ENCODE measurements at regions not wholly inside any gene's neighbourhood (a gene's known extent, or its start where the extent isn't known, plus 50 kb on each side); places are given as distances from the start of the nearest gene placed in this dataset.

DNA sequence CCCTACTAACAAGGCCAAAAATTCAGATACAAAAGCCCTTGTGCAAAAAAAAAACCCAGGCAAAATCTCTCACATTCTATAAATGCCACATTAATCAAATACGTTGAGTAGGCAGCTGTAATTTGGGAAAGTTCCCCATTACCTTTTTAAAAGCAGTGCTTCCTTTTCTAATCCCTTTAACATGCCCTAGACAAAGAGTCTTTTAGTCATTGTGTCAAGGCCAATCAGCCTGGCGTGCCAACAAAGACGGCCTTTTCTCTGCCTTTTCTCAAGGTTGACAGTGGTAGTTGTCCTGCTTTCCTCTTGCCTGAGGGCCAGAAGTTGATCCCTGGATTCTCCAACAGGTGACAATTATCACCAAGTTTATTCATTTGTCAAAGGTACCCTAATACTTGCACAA, 62.5 kb upstream of the METAP2 start:
- DNase-seq (ENCODE audit: low read depth, low spot score), result peak; percentile 12

- DNase-seq (ENCODE audit: low read depth, low spot score), result peak; percentile 74
These were observed 61.3 kb upstream of the METAP2 start for GRCh38 chr12:95412482-95413311.

DNA sequence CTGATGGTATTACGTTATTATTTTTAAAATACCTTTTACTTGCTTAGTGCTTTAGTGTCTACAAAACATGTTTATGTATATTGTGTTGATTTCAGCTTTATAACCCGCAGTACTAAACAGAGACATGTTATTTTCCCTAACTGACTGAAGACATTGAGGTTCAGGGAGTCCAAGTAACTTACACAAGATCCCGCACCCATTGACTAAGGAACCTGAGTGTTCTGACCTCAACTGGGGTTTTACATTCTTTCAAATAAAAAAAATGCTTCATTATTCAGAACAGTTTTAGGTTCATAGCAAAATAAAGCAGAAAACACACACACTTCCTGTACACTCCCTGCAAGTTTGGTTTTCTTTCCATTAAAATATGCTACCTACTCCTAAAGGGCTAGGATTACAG, 60.4 kb upstream of the METAP2 start:
- peak; percentile 20 for DNase-seq (ENCODE audit: low read depth, low spot score)

GRCh38 chr12:95415451-95415850, 58.5 kb upstream of the METAP2 start:
- no peak for DNase-seq (ENCODE audit: low read depth, low spot score)

- DNase-seq (ENCODE audit: low read depth, low spot score), result no peak
These were observed 57.8 kb upstream of the METAP2 start for GRCh38 chr12:95416111-95416636.

GRCh38 chr12:95417372-95417771, 56.6 kb upstream of the METAP2 start:
- no peak for DNase-seq (ENCODE audit: low read depth, low spot score)

DNA sequence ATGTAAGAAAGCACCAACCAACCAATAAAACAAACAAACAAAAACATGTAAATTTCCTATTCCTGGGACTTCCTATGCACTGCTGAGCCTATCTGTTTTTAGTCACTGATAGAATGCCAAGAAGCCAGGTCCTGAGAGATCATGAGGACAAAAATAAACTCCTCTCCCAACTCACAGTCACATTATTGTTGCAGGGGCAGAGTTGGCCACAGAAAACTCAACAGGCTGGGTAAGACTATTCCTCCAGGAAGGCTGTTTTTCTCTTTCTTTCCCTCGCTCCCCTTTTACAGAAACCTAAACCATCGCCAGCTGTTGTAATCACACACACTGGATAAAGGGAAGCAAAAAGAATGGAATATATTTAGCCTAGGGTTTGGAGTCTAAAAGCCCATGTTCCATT, 55.8 kb upstream of the METAP2 start:
- no peak for DNase-seq (ENCODE audit: low read depth, low spot score)
